NCI-H2029 treated with DMSO at 0.1 percent for 48 hours (cell line): ENCODE measurements at regions not wholly inside any gene's neighbourhood (a gene's known extent, or its start where the extent isn't known, plus 50 kb on each side); places are given as distances from the start of the nearest gene placed in this dataset.

Source experiments
- DNase-seq: peaks from one replicate; lab custom pipeline; 2025; lab: John Stamatoyannopoulos, UW

GRCh38 chr11:23023319-23023718 is 163.0 kb upstream of the CCDC179 start:
- DNase-seq = no peak

- no peak for DNase-seq
These were observed 180.8 kb upstream of the CCDC179 start for GRCh38 chr11:23041001-23041503.

GRCh38 chr11:23058656-23059055 is 198.4 kb upstream of the CCDC179 start:
- DNase-seq = no peak

DNA sequence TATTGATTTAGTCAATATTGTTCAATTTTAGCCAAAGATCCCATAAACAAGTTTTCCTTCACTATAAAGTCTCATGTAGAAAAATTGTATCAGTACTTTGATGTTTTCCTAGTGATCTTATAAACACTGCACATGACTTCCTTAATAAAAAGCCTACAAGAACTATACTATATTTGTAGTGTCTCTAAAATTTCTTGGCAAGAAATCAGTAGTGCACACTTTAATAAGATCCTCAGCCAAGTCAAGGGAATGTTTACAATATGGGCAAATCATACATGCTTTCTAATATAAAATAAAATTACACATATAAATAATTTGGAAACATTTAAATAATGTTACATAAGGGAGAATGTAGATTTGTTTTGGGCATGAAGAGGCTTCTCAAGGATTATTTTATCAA is 203.0 kb upstream of the CCDC179 start:
- DNase-seq = no peak

DNA sequence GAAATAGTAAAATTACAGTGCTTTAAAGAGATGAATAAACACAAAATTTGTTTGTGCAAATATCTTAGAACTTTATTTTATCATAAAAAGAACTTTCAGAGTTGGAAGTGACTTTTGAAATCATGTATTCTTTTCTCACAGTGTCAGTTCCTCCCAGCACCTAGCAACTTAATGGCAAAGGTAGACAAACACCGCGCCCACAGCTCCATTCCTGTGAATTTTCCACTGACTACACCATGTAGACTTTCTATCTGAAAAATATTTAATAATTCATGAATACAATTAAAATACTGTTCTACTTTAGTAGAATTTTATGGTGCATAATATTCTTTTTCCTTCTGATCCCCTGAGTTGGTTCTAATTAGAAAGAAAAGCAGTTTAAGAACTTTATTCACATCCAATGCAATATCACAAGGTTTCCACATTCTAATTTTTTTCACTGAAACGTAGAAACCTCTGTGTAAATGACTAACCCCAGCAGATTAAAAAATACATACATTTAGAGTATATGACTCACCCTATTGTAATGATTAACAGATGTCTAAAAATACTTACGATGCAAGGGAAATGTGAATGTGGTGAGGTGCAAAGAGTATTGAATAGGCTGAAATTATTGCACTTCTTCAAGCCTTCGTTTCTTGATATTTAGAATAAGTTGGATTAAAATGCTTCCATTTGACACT is 218.2 kb upstream of the CCDC179 start:
- DNase-seq = no peak

- no peak for DNase-seq
These were observed 219.1 kb upstream of the CCDC179 start for GRCh38 chr11:23079382-23079813.

DNA sequence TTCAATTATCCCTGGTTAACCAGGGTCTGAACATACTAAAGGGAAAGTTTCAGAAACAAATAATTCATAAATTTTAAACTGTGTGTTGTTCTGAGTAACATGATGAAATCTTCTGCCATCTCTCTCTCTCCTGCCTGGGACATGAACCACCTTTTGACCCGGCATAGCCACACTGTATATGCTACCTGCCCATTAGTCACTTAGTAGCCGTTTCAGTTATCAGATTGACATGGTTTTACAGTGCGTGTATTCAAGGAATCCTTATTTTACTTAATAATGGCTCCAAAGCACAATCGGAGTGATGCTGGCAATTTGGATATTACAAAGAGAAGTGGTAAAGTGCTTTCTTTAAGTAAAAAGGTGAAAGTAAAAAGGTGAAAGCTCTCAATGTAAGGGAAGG is 227.1 kb upstream of the CCDC179 start:
- DNase-seq = no peak

DNA sequence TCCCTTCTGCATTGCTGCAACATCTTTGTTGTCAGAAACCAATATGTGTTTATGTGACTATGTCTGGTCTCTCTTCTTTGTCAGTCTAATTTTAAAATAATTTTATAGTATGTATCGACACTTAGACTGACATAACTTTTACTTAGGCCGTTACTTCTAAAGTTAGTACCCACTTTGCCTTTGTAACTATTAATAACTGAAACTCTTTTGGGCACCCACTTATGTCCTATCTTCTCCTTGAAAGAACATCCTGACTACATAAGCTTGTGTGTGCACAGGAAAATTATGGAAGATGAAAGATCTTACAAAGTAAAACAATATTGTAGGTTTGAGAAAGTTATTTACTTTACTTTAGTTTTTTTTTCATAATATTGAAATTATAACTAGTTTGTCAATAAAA is 230.4 kb upstream of the CCDC179 start:
- no peak for DNase-seq

- no peak for DNase-seq
These were observed 235.4 kb upstream of the CCDC179 start for GRCh38 chr11:23095650-23096189.

- DNase-seq = no peak
These were observed 237.6 kb upstream of the CCDC179 start for GRCh38 chr11:23097891-23098290.

DNA sequence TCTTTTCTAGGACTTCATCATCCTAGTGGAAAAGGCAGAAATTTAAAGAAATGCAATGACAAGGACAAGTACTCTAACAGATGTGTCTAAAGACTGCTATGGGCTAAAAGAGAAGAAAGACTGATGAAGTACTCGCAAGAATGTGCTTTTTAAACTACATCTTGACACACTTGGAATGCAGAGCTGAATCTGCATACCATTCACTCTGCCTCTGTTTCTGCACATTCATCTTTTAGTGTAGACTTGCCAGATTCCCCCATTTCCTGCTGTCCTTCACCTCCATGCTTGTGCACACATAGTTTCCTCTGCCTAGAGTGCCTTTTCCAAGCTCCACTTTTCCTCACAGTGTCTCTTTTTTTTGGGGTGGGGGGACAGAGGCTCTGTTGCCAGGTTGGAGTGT is 239.0 kb upstream of the CCDC179 start:
- no peak for DNase-seq

DNA sequence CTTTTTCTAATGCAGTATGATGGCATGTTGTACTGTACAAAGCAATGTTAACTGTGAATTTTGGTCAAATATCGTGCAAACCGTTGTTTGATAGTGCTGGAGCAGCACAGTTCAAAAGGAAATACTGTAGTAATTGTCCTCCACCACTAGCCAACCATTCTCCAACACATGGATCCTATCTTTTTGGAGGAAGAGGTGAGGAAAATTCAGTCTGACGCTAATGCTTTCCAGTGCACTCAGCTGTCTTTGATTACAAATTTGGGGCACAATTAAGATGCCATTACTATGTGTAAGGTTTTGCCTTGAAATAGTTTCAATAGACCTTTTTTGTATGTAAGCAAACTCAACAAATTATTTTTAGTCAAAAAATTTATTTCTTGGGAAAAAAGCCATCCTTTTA is 240.5 kb upstream of the CCDC179 start:
- DNase-seq = no peak

- no peak for DNase-seq
These were observed 243.1 kb upstream of the CCDC179 start for GRCh38 chr11:23103416-23103815.

GRCh38 chr11:23111527-23111926 is 251.3 kb upstream of the CCDC179 start:
- DNase-seq = no peak

GRCh38 chr11:23112390-23112789 is 252.1 kb upstream of the CCDC179 start:
- DNase-seq = no peak

DNA sequence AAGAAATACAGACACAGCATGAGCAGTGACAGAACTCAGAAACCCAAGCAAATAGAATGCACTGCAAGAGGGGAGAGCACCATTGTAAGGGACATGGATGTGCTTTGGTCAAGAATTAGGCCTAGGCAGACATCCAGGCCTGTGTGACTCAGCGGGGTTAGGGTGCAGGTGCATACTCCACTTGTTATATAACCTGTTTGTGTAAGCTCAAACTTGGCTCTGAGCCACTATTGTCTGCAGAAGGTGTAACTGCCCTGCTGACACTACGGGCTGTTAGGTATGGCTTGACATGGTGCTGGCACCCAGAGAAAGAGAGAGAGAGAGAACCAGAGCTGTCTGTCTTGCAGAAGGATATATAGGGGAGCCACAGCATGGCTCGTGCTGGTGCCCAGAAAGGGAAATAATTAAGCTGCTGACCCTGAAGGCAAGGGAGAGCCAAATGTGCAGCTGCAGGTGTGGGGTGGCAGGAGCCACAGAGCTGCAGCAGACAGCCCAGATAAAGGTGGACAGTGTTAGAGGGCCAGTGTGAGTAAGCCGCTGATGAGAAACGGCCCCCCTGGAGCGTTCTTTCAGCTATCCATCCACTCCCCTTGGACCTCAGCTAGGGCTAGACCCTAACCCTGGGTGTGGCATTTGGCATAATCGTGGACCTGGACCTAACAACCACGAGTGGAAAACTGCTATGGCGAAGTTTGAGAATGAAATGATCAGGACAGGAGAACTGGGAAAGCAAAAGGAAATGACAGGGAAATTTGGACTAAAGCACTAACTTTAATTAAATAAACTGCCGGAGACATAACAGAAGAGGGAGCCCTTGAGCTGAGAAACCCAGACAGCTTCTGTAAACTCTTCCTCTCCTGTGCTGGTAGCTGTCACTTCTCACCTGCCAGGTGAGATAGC is 253.0 kb upstream of the CCDC179 start:
- DNase-seq = peak; percentile 87

DNA sequence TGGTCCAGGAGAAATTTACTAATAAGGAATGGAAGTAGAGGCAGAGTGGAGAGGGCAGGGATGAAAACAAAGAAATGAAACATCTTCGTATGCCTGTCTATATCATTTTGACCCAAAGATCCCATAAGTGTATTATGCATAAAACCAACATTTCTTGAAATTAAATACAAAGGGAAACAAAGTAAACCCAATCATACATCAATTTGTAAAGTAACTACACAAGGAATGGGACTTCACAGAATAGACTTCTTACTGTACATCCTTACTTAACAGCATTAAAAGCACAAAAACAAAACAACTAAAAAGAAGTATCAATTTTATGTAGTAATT is 253.6 kb upstream of the CCDC179 start:
- DNase-seq = no peak

GRCh38 chr11:23123753-23124152 is 263.5 kb upstream of the CCDC179 start:
- no peak for DNase-seq

DNA sequence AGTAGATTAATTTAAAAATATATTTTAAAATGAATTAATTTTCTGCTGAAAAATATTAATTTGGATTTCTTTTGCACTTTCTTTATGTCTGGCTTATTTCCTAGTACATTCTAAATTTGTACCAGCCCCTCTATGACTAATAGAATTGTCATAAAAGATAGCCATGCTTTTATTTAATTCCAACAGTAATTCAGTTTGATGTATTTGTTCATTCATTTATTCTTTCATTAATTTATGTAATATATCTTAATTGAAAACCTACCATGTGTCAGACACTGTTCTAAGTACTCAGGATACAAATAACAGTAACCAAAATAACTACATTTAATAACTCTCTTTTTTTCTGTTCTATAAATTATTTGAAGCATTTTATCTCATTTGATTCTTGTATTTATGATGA is 264.0 kb upstream of the CCDC179 start:
- no peak for DNase-seq

- DNase-seq = no peak
These were observed 264.7 kb upstream of the CCDC179 start for GRCh38 chr11:23124996-23125395.

- no peak for DNase-seq
These were observed 267.4 kb upstream of the CCDC179 start for GRCh38 chr11:23127706-23128105.

- DNase-seq = no peak
These were observed 274.4 kb upstream of the CCDC179 start for GRCh38 chr11:23134627-23135026.

- DNase-seq = no peak
These were observed 278.5 kb upstream of the CCDC179 start for GRCh38 chr11:23138761-23139160.
